DMS53 treated with DMSO at 0.1 percent for 48 hours (cell line): ENCODE measurements at regions not wholly inside any gene's neighbourhood (a gene's known extent, or its start where the extent isn't known, plus 50 kb on each side); places are given as distances from the start of the nearest gene placed in this dataset.

Experiments used
- DNase-seq: peaks from one replicate; lab custom pipeline; 2025; ENCODE audit not compliant: unreplicated experiment; lab: John Stamatoyannopoulos, UW

- DNase-seq, result no peak
These were observed 90.5 kb upstream of the WDR1 start for GRCh38 chr4:10207116-10207515.

GRCh38 chr4:10205223-10205622 is 88.6 kb upstream of the WDR1 start:
- DNase-seq, result no peak

- DNase-seq, result no peak
These were observed 87.9 kb upstream of the WDR1 start for GRCh38 chr4:10204401-10205058.

- no peak for DNase-seq
These were observed 87.3 kb upstream of the WDR1 start for GRCh38 chr4:10203851-10204250.

- no peak for DNase-seq
These were observed 85.0 kb upstream of the WDR1 start for GRCh38 chr4:10201381-10202223.

- DNase-seq, result no peak
These were observed 84.3 kb upstream of the WDR1 start for GRCh38 chr4:10200869-10201268.

- no peak for DNase-seq
These were observed 81.8 kb upstream of the WDR1 start for GRCh38 chr4:10198365-10198764.

- DNase-seq, result no peak
These were observed 81.4 kb upstream of the WDR1 start for GRCh38 chr4:10197952-10198351.

- DNase-seq, result no peak
These were observed 79.6 kb upstream of the WDR1 start for GRCh38 chr4:10196191-10196590.

GRCh38 chr4:10192331-10192730 is 75.7 kb upstream of the WDR1 start:
- DNase-seq, result no peak

- DNase-seq, result no peak
These were observed 71.9 kb upstream of the WDR1 start for GRCh38 chr4:10188400-10189004.

- peak; percentile 6 for DNase-seq
These were observed 69.9 kb upstream of the WDR1 start for GRCh38 chr4:10186228-10187214.

- no peak for DNase-seq
These were observed 69.1 kb upstream of the WDR1 start for GRCh38 chr4:10185518-10186227.

GRCh38 chr4:10184501-10184938 is 67.9 kb upstream of the WDR1 start:
- no peak for DNase-seq

GRCh38 chr4:10184041-10184440 is 67.4 kb upstream of the WDR1 start:
- no peak for DNase-seq

- no peak for DNase-seq
These were observed 66.9 kb upstream of the WDR1 start for GRCh38 chr4:10183462-10183861.

- DNase-seq, result no peak
These were observed 66.1 kb upstream of the WDR1 start for GRCh38 chr4:10182446-10183424.

- no peak for DNase-seq
These were observed 65.3 kb upstream of the WDR1 start for GRCh38 chr4:10181745-10182445.
